OCI-LY1 (cell line): ENCODE measurements at regions not wholly inside any gene's neighbourhood (a gene's known extent, or its start where the extent isn't known, plus 50 kb on each side); places are given as distances from the start of the nearest gene placed in this dataset.

Source experiments
- EZH2 ChIP-seq: fragments of 200-600 bp; sonication (generic), shearing (Covaris generic); IDR thresholded peaks from 2 replicates; pipeline ENCODE4 v1.8.0; 2017; ENCODE audit warnings: borderline replicate concordance, mixed run types, mild to moderate bottlenecking, antibody characterized with exemption, low read length, moderate library complexity, mixed read lengths
- TF ChIP-seq, protein P1 (sequence below): fragments of 200-600 bp; sonication (generic), shearing (Covaris generic); IDR thresholded peaks from 2 replicates; pipeline ENCODE4 v1.5.1; 2017; ENCODE audit warnings: mild to moderate bottlenecking, antibody characterized with exemption, low read length, moderate library complexity, mixed read lengths

GRCh38 chrX:138996268-138996667, 284.8 kb upstream of the FGF13 start:
- TF ChIP-seq, protein P1, sequence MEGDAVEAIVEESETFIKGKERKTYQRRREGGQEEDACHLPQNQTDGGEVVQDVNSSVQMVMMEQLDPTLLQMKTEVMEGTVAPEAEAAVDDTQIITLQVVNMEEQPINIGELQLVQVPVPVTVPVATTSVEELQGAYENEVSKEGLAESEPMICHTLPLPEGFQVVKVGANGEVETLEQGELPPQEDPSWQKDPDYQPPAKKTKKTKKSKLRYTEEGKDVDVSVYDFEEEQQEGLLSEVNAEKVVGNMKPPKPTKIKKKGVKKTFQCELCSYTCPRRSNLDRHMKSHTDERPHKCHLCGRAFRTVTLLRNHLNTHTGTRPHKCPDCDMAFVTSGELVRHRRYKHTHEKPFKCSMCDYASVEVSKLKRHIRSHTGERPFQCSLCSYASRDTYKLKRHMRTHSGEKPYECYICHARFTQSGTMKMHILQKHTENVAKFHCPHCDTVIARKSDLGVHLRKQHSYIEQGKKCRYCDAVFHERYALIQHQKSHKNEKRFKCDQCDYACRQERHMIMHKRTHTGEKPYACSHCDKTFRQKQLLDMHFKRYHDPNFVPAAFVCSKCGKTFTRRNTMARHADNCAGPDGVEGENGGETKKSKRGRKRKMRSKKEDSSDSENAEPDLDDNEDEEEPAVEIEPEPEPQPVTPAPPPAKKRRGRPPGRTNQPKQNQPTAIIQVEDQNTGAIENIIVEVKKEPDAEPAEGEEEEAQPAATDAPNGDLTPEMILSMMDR = no peak
- TF ChIP-seq EZH2 = no peak
